ENCODE measurements at regions not wholly inside any gene's neighbourhood (a gene's known extent, or its start where the extent isn't known, plus 50 kb on each side); places are given as distances from the start of the nearest gene placed in this dataset.

- DNase-seq = no peak
Measured at GRCh38 chr13:84399320-84400085, 517.2 kb upstream of the SLITRK1 start.

- no peak for DNase-seq
Measured at GRCh38 chr13:84393981-84394625, 511.8 kb upstream of the SLITRK1 start.

GRCh38 chr13:84380866-84381265 lies 498.6 kb upstream of the SLITRK1 start:
- DNase-seq = no peak

- no peak for DNase-seq
Measured at GRCh38 chr13:84377106-84377505, 494.8 kb upstream of the SLITRK1 start.

- DNase-seq = no peak
Measured at GRCh38 chr13:84366506-84366905, 484.2 kb upstream of the SLITRK1 start.

GRCh38 chr13:84362777-84363176 lies 480.5 kb upstream of the SLITRK1 start:
- DNase-seq = no peak

- no peak for DNase-seq
Measured at GRCh38 chr13:84360822-84361221, 478.5 kb upstream of the SLITRK1 start.

- no peak for DNase-seq
Measured at GRCh38 chr13:84358601-84359000, 476.3 kb upstream of the SLITRK1 start.

- no peak for DNase-seq
Measured at GRCh38 chr13:84352946-84353345, 470.7 kb upstream of the SLITRK1 start.

GRCh38 chr13:84339456-84339855 lies 457.2 kb upstream of the SLITRK1 start:
- DNase-seq = no peak

GRCh38 chr13:84332346-84332745 lies 450.1 kb upstream of the SLITRK1 start:
- no peak for DNase-seq

GRCh38 chr13:84315527-84315926 lies 433.3 kb upstream of the SLITRK1 start:
- no peak for DNase-seq

GRCh38 chr13:84303035-84303434 lies 420.8 kb upstream of the SLITRK1 start:
- DNase-seq = no peak

GRCh38 chr13:84297251-84297650 lies 415.0 kb upstream of the SLITRK1 start:
- DNase-seq = no peak

GRCh38 chr13:84296401-84296800 lies 414.1 kb upstream of the SLITRK1 start:
- DNase-seq = no peak

- no peak for DNase-seq
Measured at GRCh38 chr13:84294576-84294975, 412.3 kb upstream of the SLITRK1 start.

- DNase-seq = no peak
Measured at GRCh38 chr13:84290386-84290785, 408.1 kb upstream of the SLITRK1 start.

GRCh38 chr13:84279166-84279565 lies 396.9 kb upstream of the SLITRK1 start:
- no peak for DNase-seq

GRCh38 chr13:84272877-84273562 lies 390.7 kb upstream of the SLITRK1 start:
- DNase-seq = no peak

GRCh38 chr13:84265257-84265764 lies 383.0 kb upstream of the SLITRK1 start:
- no peak for DNase-seq

GRCh38 chr13:84263354-84264069 lies 381.2 kb upstream of the SLITRK1 start:
- DNase-seq = no peak

- DNase-seq = no peak
Measured at GRCh38 chr13:84255226-84255797, 373.0 kb upstream of the SLITRK1 start.

GRCh38 chr13:84249463-84249862 lies 367.2 kb upstream of the SLITRK1 start:
- no peak for DNase-seq

Data from NCI-H1436 (cell line).